DND-41 (cell line): ENCODE measurements at regions not wholly inside any gene's neighbourhood (a gene's known extent, or its start where the extent isn't known, plus 50 kb on each side); places are given as distances from the start of the nearest gene placed in this dataset.

Experiments used
- ATAC-seq: fragments of 200-7000 bp; cut with Tn5 transposase; 3 replicates; pipeline ENCODE4 v1.9.1; 2021; ENCODE audit warnings: low read depth; ENCODE audit not compliant: insufficient read depth
- DNase-seq: peaks from one replicate; pipeline ENCODE4 v3.0.0-alpha.2; 2020
- H2AFZ ChIP-seq: 2 replicates; pipeline ENCODE4 v1.6.0; 2012; ENCODE audit warnings: low read depth, low read length
- H3K27ac ChIP-seq: 2 replicates; pipeline ENCODE4 v1.5.1; 2012; ENCODE audit warnings: low read length, inconsistent platforms
- H3K27me3 ChIP-seq: fragments of 200-600 bp; sonication (generic); 2 replicates; pipeline ENCODE4 v1.6.0; 2012; ENCODE audit warnings: low read length, mild to moderate bottlenecking, inconsistent platforms; ENCODE audit not compliant: insufficient read depth, poor library complexity
- H3K36me3 ChIP-seq: 2 replicates; pipeline ENCODE4 v1.5.1; 2012; ENCODE audit warnings: low read length, inconsistent platforms; ENCODE audit not compliant: insufficient read depth
- H3K4me1 ChIP-seq: 2 replicates; pipeline ENCODE4 v1.5.1; 2012; ENCODE audit warnings: mild to moderate bottlenecking, low read length; ENCODE audit not compliant: insufficient read depth
- H3K4me2 ChIP-seq: 2 replicates; pipeline ENCODE4 v1.6.0; 2012; ENCODE audit warnings: mild to moderate bottlenecking, moderate library complexity, low read length, inconsistent platforms; ENCODE audit not compliant: insufficient read depth
- H3K4me3 ChIP-seq, 2 experiments: fragments of 200-600 bp in 1 of 2; shearing (Covaris generic) in 1 of 2; 2 replicates each; pipeline ENCODE4 v1.5.1; 2012 to 2016; ENCODE audit warnings: inconsistent platforms in 2 of 2, low read length in 2 of 2, mild to moderate bottlenecking in 2 of 2, low read depth in 1 of 2, moderate library complexity in 1 of 2
- H3K79me2 ChIP-seq: 2 replicates; pipeline ENCODE4 v1.6.0; 2012; ENCODE audit warnings: low read length, inconsistent platforms; ENCODE audit not compliant: insufficient read depth
- H3K9ac ChIP-seq: 2 replicates; pipeline ENCODE4 v1.6.0; 2012; ENCODE audit warnings: low read depth, mild to moderate bottlenecking, inconsistent platforms, low read length, moderate library complexity
- H3K9me3 ChIP-seq: 2 replicates; pipeline ENCODE4 v1.5.1; 2012; ENCODE audit warnings: low read length, moderate library complexity, mild to moderate bottlenecking, inconsistent platforms; ENCODE audit not compliant: insufficient read depth, severe bottlenecking
- H4K20me1 ChIP-seq: 2 replicates; pipeline ENCODE4 v1.6.0; 2012; ENCODE audit warnings: low read length; ENCODE audit not compliant: insufficient read depth
- CTCF ChIP-seq: IDR thresholded peaks from 2 replicates; pipeline ENCODE4 v1.5.1; 2012; ENCODE audit warnings: borderline replicate concordance, low read length, moderate library complexity, mild to moderate bottlenecking; ENCODE audit not compliant: poor library complexity, severe bottlenecking; ENCODE audit errors: extremely low read depth
- EZH2 ChIP-seq: IDR thresholded peaks from 3 replicates; pipeline ENCODE4 v1.6.1; 2012; ENCODE audit warnings: borderline replicate concordance, low read depth, mild to moderate bottlenecking, moderate library complexity, low read length, inconsistent platforms; ENCODE audit not compliant: severe bottlenecking

- H3K9ac ChIP-seq: no peak overlapping the region
- ATAC-seq (no peak), DNase-seq (no peak)
- no peaks in the 10 kb centered on the region for H3K36me3 ChIP-seq
- no peak overlapping the region for H2AFZ ChIP-seq
- H3K79me2 ChIP-seq: no peaks in the 10 kb centered on the region
- H3K4me3 ChIP-seq: no peak overlapping the region
- no peak overlapping the region for H3K4me2 ChIP-seq
- peaks cover 6% of the 10 kb centered on the region for H3K9me3 ChIP-seq
- no peak overlapping the region for H3K27ac ChIP-seq
- TF ChIP-seq CTCF: no peak
- no peak for TF ChIP-seq EZH2
- H3K27me3 ChIP-seq: no peaks in the 10 kb centered on the region
- H3K4me1 ChIP-seq: no peaks in the 10 kb centered on the region
- no peaks in the 10 kb centered on the region for H4K20me1 ChIP-seq
These were observed 569.9 kb downstream of the BCKDHB start for GRCh38 chr6:80676386-80676785.

- peaks cover 6% of the 10 kb centered on the region for H3K9me3 ChIP-seq
- ATAC-seq (no peak), DNase-seq (no peak)
- H3K4me2 ChIP-seq: no peak overlapping the region
- no peaks in the 10 kb centered on the region for H3K79me2 ChIP-seq
- no peak overlapping the region for H3K4me3 ChIP-seq
- H3K36me3 ChIP-seq: no peaks in the 10 kb centered on the region
- no peak overlapping the region for H3K9ac ChIP-seq
- TF ChIP-seq EZH2: no peak
- TF ChIP-seq CTCF: no peak
- H2AFZ ChIP-seq: no peak overlapping the region
- H3K27me3 ChIP-seq: no peaks in the 10 kb centered on the region
- no peak overlapping the region for H3K27ac ChIP-seq
- H4K20me1 ChIP-seq: no peaks in the 10 kb centered on the region
- no peaks in the 10 kb centered on the region for H3K4me1 ChIP-seq
These were observed 568.2 kb downstream of the BCKDHB start for GRCh38 chr6:80674669-80675068.

- no peaks in the 10 kb centered on the region for H3K4me1 ChIP-seq
- H3K79me2 ChIP-seq: no peaks in the 10 kb centered on the region
- no peak overlapping the region for H3K4me2 ChIP-seq
- no peak overlapping the region for H3K4me3 ChIP-seq
- no peak overlapping the region for H3K9ac ChIP-seq
- peaks cover 6% of the 10 kb centered on the region for H3K9me3 ChIP-seq
- no peaks in the 10 kb centered on the region for H3K36me3 ChIP-seq
- no peak for DNase-seq
- no peak for ATAC-seq
- no peaks in the 10 kb centered on the region for H4K20me1 ChIP-seq
- no peak overlapping the region for H2AFZ ChIP-seq
- no peak overlapping the region for H3K27ac ChIP-seq
- H3K27me3 ChIP-seq: no peaks in the 10 kb centered on the region
- TF ChIP-seq EZH2 (no peak), CTCF (no peak)
These were observed 566.9 kb downstream of the BCKDHB start for GRCh38 chr6:80673367-80673766.

- H3K36me3 ChIP-seq: no peaks in the 10 kb centered on the region
- no peak overlapping the region for H3K27ac ChIP-seq
- no peaks in the 10 kb centered on the region for H3K9me3 ChIP-seq
- H3K4me3 ChIP-seq: no peak overlapping the region
- no peak overlapping the region for H3K9ac ChIP-seq
- no peak overlapping the region for H3K4me2 ChIP-seq
- no peak for TF ChIP-seq EZH2
- no peak for TF ChIP-seq CTCF
- no peaks in the 10 kb centered on the region for H3K79me2 ChIP-seq
- H4K20me1 ChIP-seq: no peaks in the 10 kb centered on the region
- ATAC-seq: no peak
- no peak for DNase-seq
- H3K27me3 ChIP-seq: no peaks in the 10 kb centered on the region
- no peaks in the 10 kb centered on the region for H3K4me1 ChIP-seq
- no peak overlapping the region for H2AFZ ChIP-seq
These were observed 560.5 kb downstream of the BCKDHB start for GRCh38 chr6:80667006-80667405.
